GM08714 (cell line): ENCODE measurements at regions not wholly inside any gene's neighbourhood (a gene's known extent, or its start where the extent isn't known, plus 50 kb on each side); places are given as distances from the start of the nearest gene placed in this dataset.
"Not testable (repeated sequence)": the region's sequence is repeated elsewhere in the genome, so short reads cannot be mapped to it uniquely, and the experiment has no call there.

Experiments
- H3K4me3 ChIP-seq: fragments of 200-500 bp; sonication (Bioruptor generic); 2 replicates; pipeline ENCODE4 v1.5.1; 2014; ENCODE audit warnings: mild to moderate bottlenecking, low read length, inconsistent platforms
- ZNF274 ChIP-seq: IDR thresholded peaks from 2 replicates; pipeline ENCODE4 v1.6.1; 2012; ENCODE audit warnings: mild to moderate bottlenecking, low read depth, low read length

- no peak overlapping the region for H3K4me3 ChIP-seq
- no peak for TF ChIP-seq ZNF274
These were observed 102.1 kb upstream of the CMC1 start for GRCh38 chr3:28139288-28139687.

- no peak overlapping the region for H3K4me3 ChIP-seq
- no peak for TF ChIP-seq ZNF274
These were observed 101.3 kb upstream of the CMC1 start for GRCh38 chr3:28139967-28140634.

- TF ChIP-seq ZNF274 = no peak
- H3K4me3 ChIP-seq = no peak overlapping the region
These were observed 100.8 kb upstream of the CMC1 start for GRCh38 chr3:28140664-28141063.

- no peak overlapping the region for H3K4me3 ChIP-seq
- TF ChIP-seq ZNF274 = no peak
These were observed 91.5 kb upstream of the CMC1 start for GRCh38 chr3:28149960-28150359.

- no peak for TF ChIP-seq ZNF274
- no peak overlapping the region for H3K4me3 ChIP-seq
These were observed 90.8 kb upstream of the CMC1 start for GRCh38 chr3:28150465-28151206.

GRCh38 chr3:28151207-28151550 is 90.2 kb upstream of the CMC1 start:
- no peak for TF ChIP-seq ZNF274
- no peak overlapping the region for H3K4me3 ChIP-seq

GRCh38 chr3:28151608-28152228 is 89.7 kb upstream of the CMC1 start:
- no peak for TF ChIP-seq ZNF274
- no peak overlapping the region for H3K4me3 ChIP-seq

- no peak overlapping the region for H3K4me3 ChIP-seq
- TF ChIP-seq ZNF274 = no peak
These were observed 85.8 kb upstream of the CMC1 start for GRCh38 chr3:28155631-28156030.

- not testable (repeated sequence) for H3K4me3 ChIP-seq
These were observed 84.8 kb upstream of the CMC1 start for GRCh38 chr3:28156599-28156998.

- TF ChIP-seq ZNF274 = no peak
- no peak overlapping the region for H3K4me3 ChIP-seq
These were observed 69.5 kb upstream of the CMC1 start for GRCh38 chr3:28171962-28172361.

- no peak overlapping the region for H3K4me3 ChIP-seq
- TF ChIP-seq ZNF274 = no peak
These were observed 68.7 kb upstream of the CMC1 start for GRCh38 chr3:28172748-28173147.

GRCh38 chr3:28173836-28174235 is 67.6 kb upstream of the CMC1 start:
- TF ChIP-seq ZNF274 = no peak
- H3K4me3 ChIP-seq = no peak overlapping the region

- TF ChIP-seq ZNF274 = no peak
- H3K4me3 ChIP-seq = no peak overlapping the region
These were observed 54.7 kb upstream of the CMC1 start for GRCh38 chr3:28186748-28187147.

GRCh38 chr3:28188686-28189085 is 52.7 kb upstream of the CMC1 start:
- no peak overlapping the region for H3K4me3 ChIP-seq
- no peak for TF ChIP-seq ZNF274

GRCh38 chr3:28191363-28191762 is 50.1 kb upstream of the CMC1 start:
- TF ChIP-seq ZNF274 = no peak

More at GRCh38 chr3:28191363-28191762, 50.1 kb upstream of the CMC1 start:
- no peak overlapping the region for H3K4me3 ChIP-seq
